GM12873 (cell line): ENCODE measurements at regions not wholly inside any gene's neighbourhood (a gene's known extent, or its start where the extent isn't known, plus 50 kb on each side); places are given as distances from the start of the nearest gene placed in this dataset.

ENCODE experiments used
- CTCF ChIP-seq: IDR thresholded peaks from 2 replicates; pipeline ENCODE4 v1.5.1; 2012; ENCODE audit warnings: low read depth, mild to moderate bottlenecking, moderate library complexity, low read length, control low read depth; ENCODE audit not compliant: insufficient read depth; ENCODE audit errors: missing control alignments

GRCh38 chr15:39468331-39468730, 112.5 kb upstream of the THBS1 start:
- TF ChIP-seq CTCF, result no peak

- TF ChIP-seq CTCF, result no peak
These were observed 112.1 kb upstream of the THBS1 start for GRCh38 chr15:39468828-39469227.

- TF ChIP-seq CTCF, result no peak
These were observed 108.9 kb upstream of the THBS1 start for GRCh38 chr15:39471785-39472574.

- no peak for TF ChIP-seq CTCF
These were observed 108.1 kb upstream of the THBS1 start for GRCh38 chr15:39472621-39473297.

- TF ChIP-seq CTCF, result no peak
These were observed 107.5 kb upstream of the THBS1 start for GRCh38 chr15:39473298-39473947.

- no peak for TF ChIP-seq CTCF
These were observed 106.2 kb upstream of the THBS1 start for GRCh38 chr15:39474657-39475056.

GRCh38 chr15:39478996-39479395, 101.9 kb upstream of the THBS1 start:
- no peak for TF ChIP-seq CTCF
